ENCODE measurements at regions not wholly inside any gene's neighbourhood (a gene's known extent, or its start where the extent isn't known, plus 50 kb on each side); places are given as distances from the start of the nearest gene placed in this dataset.

DNA sequence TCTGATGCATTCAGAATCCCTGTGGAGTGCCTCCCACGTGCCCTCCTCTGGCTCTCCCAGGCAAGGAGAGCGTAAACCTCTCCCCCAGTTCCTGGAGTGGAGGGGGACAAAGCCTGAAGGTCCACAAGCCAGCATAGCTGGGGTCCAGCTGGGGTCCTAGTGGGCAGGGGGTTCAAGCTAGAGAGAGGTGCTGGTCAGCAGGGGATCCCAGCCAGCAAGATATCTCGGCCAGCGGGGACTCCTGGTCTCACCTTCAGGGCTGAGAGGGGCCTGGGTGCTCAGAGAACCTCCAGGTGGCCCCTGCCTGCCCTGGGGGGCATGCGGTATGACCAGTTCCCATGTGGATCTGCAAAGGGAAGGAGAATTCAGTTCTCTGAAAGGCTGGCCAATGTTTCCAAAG, 413.7 kb downstream of the TCERG1L start (continued):
- TF ChIP-seq EZH2 (IDR thresholded peaks at IDR 0.05; ENCODE audit: low read depth, unreplicated experiment), result no peak
- no peak for TF ChIP-seq POLR2AphosphoS5 (IDR thresholded peaks at IDR 0.05; ENCODE audit: low read depth)
- no peak for TF ChIP-seq NANOG (IDR thresholded peaks at IDR 0.05; ENCODE audit: borderline replicate concordance)
- no peak for TF ChIP-seq STAT1 (IDR thresholded peaks at IDR 0.05; ENCODE audit: unreplicated experiment)

DNA sequence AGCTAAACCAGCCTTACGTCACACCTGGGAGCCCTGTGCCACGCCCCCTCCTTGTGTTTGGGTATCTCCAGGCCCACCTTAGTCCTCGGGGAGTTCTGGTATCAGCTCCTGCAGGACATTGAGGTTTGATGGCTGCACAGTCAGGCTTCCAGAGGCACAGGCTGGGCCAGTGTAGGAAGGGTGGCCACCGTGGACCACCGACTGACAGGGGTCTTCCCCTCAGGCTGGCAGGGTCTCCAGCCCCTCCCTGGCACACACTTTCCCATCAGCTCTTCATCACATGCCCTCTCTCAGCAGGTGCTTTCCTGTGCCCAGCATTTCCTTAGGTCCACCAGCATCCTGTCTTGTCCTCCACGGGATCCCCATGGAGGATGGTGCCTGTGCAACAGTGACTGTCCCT, 413.1 kb downstream of the TCERG1L start:
- H3K27me3 ChIP-seq (ENCODE audit: insufficient read depth), result no peaks in the 10 kb centered on the region
- Mint-ChIP-seq H3K9me3 (peaks cover 84% of the 10 kb centered on the region), H3K36me3 (ENCODE audit: low read depth) (peaks cover 15% of the 10 kb centered on the region; the same call in 2 of the 3 replicates), H3K27ac (no peak overlapping the region), H3K4me1 (peaks cover 8% of the 10 kb centered on the region; the same call in 2 of the 3 replicates), H3K4me3 (no peak overlapping the region), H3K27me3 (ENCODE audit: insufficient read depth, low read depth, poor library complexity) (peaks cover 2% of the 10 kb centered on the region)
- DNase-seq (ENCODE audit: low spot score), result no peak
- no peak overlapping the region for H3K27ac ChIP-seq (ENCODE audit: low read depth)
- H3F3A ChIP-seq (replicated peaks; ENCODE audit: low read depth), result no peaks in the 10 kb centered on the region
- no peak overlapping the region for H3K4me2 ChIP-seq
- no peak overlapping the region for H3K4me3 ChIP-seq
- no peak for ATAC-seq
- H4K20me1 ChIP-seq (replicated peaks; ENCODE audit: insufficient read depth), result no peaks in the 10 kb centered on the region
- H3K36me3 ChIP-seq (ENCODE audit: insufficient read depth), result no peaks in the 10 kb centered on the region; the same call in 1 of the 2 replicates
- H3K9me2 ChIP-seq (ENCODE audit: insufficient read depth), result no peaks in the 10 kb centered on the region
- no peaks in the 10 kb centered on the region for H3K79me2 ChIP-seq (replicated peaks; ENCODE audit: insufficient read depth)
- H2AFZ ChIP-seq, result no peak overlapping the region
- no peaks in the 10 kb centered on the region for H3K4me1 ChIP-seq (ENCODE audit: insufficient read depth)
- TF ChIP-seq, protein P1, sequence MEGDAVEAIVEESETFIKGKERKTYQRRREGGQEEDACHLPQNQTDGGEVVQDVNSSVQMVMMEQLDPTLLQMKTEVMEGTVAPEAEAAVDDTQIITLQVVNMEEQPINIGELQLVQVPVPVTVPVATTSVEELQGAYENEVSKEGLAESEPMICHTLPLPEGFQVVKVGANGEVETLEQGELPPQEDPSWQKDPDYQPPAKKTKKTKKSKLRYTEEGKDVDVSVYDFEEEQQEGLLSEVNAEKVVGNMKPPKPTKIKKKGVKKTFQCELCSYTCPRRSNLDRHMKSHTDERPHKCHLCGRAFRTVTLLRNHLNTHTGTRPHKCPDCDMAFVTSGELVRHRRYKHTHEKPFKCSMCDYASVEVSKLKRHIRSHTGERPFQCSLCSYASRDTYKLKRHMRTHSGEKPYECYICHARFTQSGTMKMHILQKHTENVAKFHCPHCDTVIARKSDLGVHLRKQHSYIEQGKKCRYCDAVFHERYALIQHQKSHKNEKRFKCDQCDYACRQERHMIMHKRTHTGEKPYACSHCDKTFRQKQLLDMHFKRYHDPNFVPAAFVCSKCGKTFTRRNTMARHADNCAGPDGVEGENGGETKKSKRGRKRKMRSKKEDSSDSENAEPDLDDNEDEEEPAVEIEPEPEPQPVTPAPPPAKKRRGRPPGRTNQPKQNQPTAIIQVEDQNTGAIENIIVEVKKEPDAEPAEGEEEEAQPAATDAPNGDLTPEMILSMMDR (conservative IDR thresholded peaks at IDR 0.05; ENCODE audit: low read depth in 2 of 2), result no peak
- TF ChIP-seq, protein P2, sequence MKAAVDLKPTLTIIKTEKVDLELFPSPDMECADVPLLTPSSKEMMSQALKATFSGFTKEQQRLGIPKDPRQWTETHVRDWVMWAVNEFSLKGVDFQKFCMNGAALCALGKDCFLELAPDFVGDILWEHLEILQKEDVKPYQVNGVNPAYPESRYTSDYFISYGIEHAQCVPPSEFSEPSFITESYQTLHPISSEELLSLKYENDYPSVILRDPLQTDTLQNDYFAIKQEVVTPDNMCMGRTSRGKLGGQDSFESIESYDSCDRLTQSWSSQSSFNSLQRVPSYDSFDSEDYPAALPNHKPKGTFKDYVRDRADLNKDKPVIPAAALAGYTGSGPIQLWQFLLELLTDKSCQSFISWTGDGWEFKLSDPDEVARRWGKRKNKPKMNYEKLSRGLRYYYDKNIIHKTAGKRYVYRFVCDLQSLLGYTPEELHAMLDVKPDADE (IDR thresholded peaks at IDR 0.05), result no peak

DNA sequence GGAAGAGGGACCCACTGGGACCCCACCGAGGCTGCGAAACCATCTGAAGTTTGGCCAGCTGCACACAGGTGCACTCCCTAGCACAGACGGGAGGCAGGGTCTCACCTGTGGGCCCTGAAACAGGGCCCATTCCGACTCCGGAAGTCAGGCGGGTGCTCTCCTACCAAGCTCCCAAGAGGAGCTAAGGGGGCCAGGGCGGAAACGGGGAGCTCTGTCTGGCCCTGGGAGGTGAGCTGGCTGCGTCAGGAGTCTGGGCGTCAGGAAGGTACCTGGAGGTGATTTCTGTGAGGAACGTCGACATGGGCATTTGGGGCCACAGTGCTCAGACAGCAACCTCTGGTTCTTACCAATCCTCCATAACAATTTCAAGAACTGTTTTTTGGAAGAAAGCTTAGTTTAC, 411.7 kb downstream of the TCERG1L start:
- peaks cover 15% of the 10 kb centered on the region; the same call in 2 of the 3 replicates for H3K36me3 Mint-ChIP-seq (ENCODE audit: low read depth)
- no peak overlapping the region for H3K4me2 ChIP-seq
- no peak for ATAC-seq
- H3K4me1 ChIP-seq (ENCODE audit: insufficient read depth), result no peaks in the 10 kb centered on the region
- H2AFZ ChIP-seq, result no peak overlapping the region
- DNase-seq (ENCODE audit: low spot score), result no peak
- H3K27ac Mint-ChIP-seq, result no peak overlapping the region
- H3K4me1 Mint-ChIP-seq, result peaks cover 2% of the 10 kb centered on the region; the same call in 1 of the 3 replicates
- no peaks in the 10 kb centered on the region for H3K9me2 ChIP-seq (ENCODE audit: insufficient read depth)
- H3K36me3 ChIP-seq (ENCODE audit: insufficient read depth), result no peaks in the 10 kb centered on the region; the same call in 1 of the 2 replicates
- peaks cover 4% of the 10 kb centered on the region for H3K27me3 Mint-ChIP-seq (ENCODE audit: insufficient read depth, low read depth, poor library complexity)
- no peaks in the 10 kb centered on the region for H4K20me1 ChIP-seq (replicated peaks; ENCODE audit: insufficient read depth)
- H3F3A ChIP-seq (replicated peaks; ENCODE audit: low read depth), result no peaks in the 10 kb centered on the region
- H3K79me2 ChIP-seq (replicated peaks; ENCODE audit: insufficient read depth), result no peaks in the 10 kb centered on the region
- no peak overlapping the region for H3K27ac ChIP-seq (ENCODE audit: low read depth)
- peaks cover 75% of the 10 kb centered on the region for H3K9me3 Mint-ChIP-seq
- H3K4me3 ChIP-seq, result no peak overlapping the region
- H3K27me3 ChIP-seq (ENCODE audit: insufficient read depth), result no peaks in the 10 kb centered on the region
- H3K4me3 Mint-ChIP-seq, result no peak overlapping the region
- no peak for TF ChIP-seq ZNF114 (CRISPR knock-in tag; IDR thresholded peaks at IDR 0.05)
- TF ChIP-seq EZH2phosphoT487 (IDR thresholded peaks at IDR 0.05; ENCODE audit: unreplicated experiment), result no peak
- TF ChIP-seq, protein P3, sequence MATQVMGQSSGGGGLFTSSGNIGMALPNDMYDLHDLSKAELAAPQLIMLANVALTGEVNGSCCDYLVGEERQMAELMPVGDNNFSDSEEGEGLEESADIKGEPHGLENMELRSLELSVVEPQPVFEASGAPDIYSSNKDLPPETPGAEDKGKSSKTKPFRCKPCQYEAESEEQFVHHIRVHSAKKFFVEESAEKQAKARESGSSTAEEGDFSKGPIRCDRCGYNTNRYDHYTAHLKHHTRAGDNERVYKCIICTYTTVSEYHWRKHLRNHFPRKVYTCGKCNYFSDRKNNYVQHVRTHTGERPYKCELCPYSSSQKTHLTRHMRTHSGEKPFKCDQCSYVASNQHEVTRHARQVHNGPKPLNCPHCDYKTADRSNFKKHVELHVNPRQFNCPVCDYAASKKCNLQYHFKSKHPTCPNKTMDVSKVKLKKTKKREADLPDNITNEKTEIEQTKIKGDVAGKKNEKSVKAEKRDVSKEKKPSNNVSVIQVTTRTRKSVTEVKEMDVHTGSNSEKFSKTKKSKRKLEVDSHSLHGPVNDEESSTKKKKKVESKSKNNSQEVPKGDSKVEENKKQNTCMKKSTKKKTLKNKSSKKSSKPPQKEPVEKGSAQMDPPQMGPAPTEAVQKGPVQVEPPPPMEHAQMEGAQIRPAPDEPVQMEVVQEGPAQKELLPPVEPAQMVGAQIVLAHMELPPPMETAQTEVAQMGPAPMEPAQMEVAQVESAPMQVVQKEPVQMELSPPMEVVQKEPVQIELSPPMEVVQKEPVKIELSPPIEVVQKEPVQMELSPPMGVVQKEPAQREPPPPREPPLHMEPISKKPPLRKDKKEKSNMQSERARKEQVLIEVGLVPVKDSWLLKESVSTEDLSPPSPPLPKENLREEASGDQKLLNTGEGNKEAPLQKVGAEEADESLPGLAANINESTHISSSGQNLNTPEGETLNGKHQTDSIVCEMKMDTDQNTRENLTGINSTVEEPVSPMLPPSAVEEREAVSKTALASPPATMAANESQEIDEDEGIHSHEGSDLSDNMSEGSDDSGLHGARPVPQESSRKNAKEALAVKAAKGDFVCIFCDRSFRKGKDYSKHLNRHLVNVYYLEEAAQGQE (IDR thresholded peaks at IDR 0.05; ENCODE audit: unreplicated experiment), result no peak
- TF ChIP-seq, protein P2 (IDR thresholded peaks at IDR 0.05), result no peak
- no peak for TF ChIP-seq ZNF331 (CRISPR knock-in tag; IDR thresholded peaks at IDR 0.05; ENCODE audit: low read depth)

All from GM23338 (cell line).